ENCODE measurements at regions not wholly inside any gene's neighbourhood (a gene's known extent, or its start where the extent isn't known, plus 50 kb on each side); places are given as distances from the start of the nearest gene placed in this dataset.

DNA sequence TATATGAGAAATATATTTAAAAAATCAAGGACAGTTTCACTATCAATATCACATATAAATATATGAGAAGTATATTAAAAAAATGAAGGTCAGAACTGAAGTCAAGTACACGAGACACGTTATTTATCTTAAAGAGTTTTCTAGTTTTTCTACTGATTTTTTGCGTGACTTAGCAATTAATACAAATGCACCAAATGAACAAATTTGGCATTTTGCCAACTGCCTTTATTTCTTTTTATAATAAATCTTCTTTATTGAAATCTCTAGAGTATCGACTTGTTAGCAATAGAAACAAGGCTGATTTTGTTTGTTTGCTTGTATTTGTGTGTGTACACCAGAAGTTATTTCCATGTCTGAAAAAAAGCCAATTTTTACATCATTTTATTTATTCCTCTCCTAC lies 1684.7 kb upstream of the RAG2 start:
- DNase-seq (ENCODE audit: low spot score): no peak

- no peak for DNase-seq (ENCODE audit: low spot score)
Observed at GRCh38 chr11:38278457-38279141, 1680.6 kb upstream of the RAG2 start.

- no peak for DNase-seq (ENCODE audit: low spot score)
Observed at GRCh38 chr11:38274031-38274430, 1676.0 kb upstream of the RAG2 start.

GRCh38 chr11:38272376-38272775 lies 1674.3 kb upstream of the RAG2 start:
- DNase-seq (ENCODE audit: low spot score): no peak

GRCh38 chr11:38266691-38267090 lies 1668.7 kb upstream of the RAG2 start:
- DNase-seq (ENCODE audit: low spot score): no peak

- no peak for DNase-seq (ENCODE audit: low spot score)
Observed at GRCh38 chr11:38256436-38256835, 1658.4 kb upstream of the RAG2 start.

GRCh38 chr11:38254913-38255312 lies 1656.9 kb upstream of the RAG2 start:
- DNase-seq (ENCODE audit: low spot score): no peak

GRCh38 chr11:38252620-38253019 lies 1654.6 kb upstream of the RAG2 start:
- no peak for DNase-seq (ENCODE audit: low spot score)

- no peak for DNase-seq (ENCODE audit: low spot score)
Observed at GRCh38 chr11:38246451-38246850, 1648.4 kb upstream of the RAG2 start.

DNA sequence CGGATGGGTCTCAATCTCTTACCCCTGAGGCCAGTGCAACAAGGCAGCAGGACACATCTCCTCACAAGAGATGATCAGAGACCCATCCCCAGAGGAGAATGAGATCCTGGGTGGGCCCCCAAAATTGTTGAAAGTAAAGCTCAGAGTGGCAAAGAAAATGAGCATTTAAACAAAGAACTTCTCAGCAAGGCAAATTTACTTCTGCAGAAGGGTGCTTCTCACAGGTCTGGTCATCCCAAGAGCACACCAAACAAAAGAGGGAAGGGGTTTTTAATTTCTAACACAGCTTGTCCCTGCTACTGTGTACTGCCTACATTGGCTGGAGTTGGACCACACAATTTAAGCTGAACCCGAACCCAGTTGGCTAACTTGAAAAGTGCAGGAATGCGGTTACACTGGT lies 1628.6 kb upstream of the RAG2 start:
- DNase-seq (ENCODE audit: low spot score): no peak

GRCh38 chr11:38221295-38221694 lies 1623.3 kb upstream of the RAG2 start:
- DNase-seq (ENCODE audit: low spot score): no peak

DNA sequence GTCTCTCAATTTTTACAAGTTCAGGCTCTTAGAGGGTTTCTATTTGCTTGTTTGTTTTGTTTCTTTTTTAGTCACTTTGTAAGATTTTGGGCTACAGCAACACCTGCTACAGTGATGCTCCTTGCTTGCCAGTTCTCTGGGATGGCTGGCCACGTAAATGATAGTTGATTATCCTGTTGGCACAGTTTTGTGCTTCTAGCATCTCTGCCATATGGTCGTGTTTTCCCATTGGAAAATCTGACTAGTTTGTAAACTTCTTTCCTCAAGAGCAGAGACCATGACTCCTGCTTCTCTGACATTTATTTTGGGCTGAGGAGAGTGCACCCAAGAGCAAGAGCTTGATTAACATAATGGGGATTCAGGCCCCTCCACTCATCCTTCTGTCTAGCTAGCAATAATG lies 1621.6 kb upstream of the RAG2 start:
- DNase-seq (ENCODE audit: low spot score): no peak

GRCh38 chr11:38208951-38209350 lies 1610.9 kb upstream of the RAG2 start:
- no peak for DNase-seq (ENCODE audit: low spot score)

GRCh38 chr11:38206663-38207062 lies 1608.6 kb upstream of the RAG2 start:
- DNase-seq (ENCODE audit: low spot score): no peak

DNA sequence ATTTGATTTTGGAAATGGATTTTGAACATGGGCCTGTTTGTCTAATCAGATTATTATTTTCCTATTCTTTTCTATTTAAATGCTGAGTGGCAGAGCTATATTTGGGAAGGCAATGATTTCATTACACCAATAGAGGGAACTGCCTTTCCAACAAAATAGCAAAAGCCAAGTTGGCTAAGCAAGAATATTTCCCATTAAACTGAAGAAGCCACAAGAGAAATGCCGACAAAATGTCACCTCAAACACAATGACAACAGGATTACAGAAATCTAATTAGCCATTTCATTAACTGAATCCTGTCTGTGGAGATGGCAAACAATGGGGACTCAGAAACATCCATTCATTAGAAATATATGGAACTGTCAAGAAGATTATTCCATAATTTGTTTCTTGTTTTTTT lies 1593.1 kb upstream of the RAG2 start:
- DNase-seq (ENCODE audit: low spot score): no peak

DNA sequence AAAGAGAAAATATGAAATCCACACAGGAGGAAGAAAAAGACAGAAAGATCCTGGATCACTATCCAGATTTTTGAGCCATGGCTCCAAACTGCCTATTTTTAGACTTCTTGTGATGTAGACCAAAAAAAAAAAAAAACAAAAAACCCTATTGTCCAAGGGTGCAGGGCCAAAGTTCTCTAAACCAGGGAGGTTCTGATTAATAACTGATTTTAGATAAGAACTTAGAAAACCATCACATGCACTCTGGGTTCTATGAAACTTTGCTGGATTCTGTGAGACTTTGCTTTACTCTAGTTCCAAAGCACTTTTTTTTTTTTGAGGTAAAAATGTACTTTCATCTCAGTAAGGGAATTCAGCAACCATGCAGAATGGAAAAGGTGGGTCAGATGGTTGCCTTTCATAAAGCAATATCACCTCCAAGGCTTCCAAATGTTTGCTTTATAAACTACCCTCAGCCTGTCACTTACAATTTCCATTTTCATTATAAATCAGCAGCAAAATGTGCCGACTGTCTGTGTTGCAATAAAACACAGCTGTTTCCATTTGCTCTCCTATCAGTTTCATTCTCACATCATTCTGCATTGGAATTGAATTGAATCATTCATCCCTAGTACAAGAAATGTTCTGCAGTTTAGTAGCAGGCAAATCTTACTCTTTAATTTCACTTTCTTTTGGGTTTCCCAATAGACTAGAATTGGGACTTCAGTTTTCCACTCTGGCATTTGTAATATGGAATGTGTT lies 1584.3 kb upstream of the RAG2 start:
- no peak for DNase-seq (ENCODE audit: low spot score)

- no peak for DNase-seq (ENCODE audit: low spot score)
Observed at GRCh38 chr11:38176686-38177322, 1578.8 kb upstream of the RAG2 start.

- DNase-seq (ENCODE audit: low spot score): no peak
Observed at GRCh38 chr11:38173676-38174075, 1575.6 kb upstream of the RAG2 start.

DNA sequence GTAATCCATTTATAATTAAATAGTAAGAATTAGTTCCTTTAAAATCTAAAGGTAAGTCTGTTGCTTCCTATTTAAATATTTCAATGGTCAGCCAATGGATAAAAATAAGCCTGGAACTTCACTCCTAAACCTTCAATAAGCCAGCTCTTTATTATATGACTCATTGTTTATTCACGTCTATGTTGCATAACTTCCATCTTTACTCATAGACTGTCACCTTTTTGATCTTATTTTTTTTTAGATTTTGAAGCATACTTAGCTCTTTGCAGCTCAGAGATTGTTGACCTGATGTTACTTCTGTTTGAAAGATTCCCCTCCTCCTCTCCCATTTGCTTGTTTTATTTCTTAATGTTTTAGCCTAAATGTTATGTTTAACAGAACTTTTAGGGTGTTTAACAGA lies 1571.2 kb upstream of the RAG2 start:
- no peak for DNase-seq (ENCODE audit: low spot score)

DNA sequence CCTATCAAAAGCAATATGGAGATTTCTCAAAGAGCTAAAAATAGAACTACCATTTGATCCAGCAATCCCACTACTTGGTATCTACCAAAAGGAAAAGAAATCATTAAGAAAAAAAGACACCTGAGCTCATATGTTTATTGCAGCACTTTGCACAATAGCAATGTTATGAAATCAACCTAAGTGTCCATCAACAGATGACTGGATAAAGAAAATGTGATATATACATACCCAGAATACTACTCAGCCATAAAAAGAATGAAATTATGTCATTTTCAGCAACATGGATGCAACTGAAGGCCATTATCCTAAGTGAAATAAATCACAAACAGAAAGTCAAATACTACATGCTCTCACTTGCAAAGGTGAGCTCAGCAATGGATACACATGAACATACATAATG lies 1565.5 kb upstream of the RAG2 start:
- DNase-seq (ENCODE audit: low spot score): no peak

- no peak for DNase-seq (ENCODE audit: low spot score)
Observed at GRCh38 chr11:38160433-38160832, 1562.4 kb upstream of the RAG2 start.

DNA sequence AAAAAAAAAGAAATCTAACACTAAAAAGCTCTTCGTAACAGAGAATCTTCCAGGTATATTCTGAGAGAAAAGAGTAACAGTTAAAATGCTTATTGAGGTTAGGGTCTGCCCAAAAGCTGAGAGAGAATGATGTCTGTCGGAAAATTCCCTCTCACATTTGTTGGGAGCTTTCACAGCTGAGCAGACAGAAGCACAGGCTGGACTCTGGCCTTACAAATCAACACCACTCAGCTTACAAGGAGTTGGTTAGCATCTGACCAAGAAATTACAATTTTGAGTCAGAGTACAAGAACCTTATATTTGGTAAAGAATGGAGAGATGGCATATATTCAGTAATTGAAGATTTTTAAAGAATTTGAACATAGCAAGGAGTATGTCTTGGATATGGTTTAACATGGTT lies 1561.0 kb upstream of the RAG2 start:
- DNase-seq (ENCODE audit: low spot score): no peak

DNA sequence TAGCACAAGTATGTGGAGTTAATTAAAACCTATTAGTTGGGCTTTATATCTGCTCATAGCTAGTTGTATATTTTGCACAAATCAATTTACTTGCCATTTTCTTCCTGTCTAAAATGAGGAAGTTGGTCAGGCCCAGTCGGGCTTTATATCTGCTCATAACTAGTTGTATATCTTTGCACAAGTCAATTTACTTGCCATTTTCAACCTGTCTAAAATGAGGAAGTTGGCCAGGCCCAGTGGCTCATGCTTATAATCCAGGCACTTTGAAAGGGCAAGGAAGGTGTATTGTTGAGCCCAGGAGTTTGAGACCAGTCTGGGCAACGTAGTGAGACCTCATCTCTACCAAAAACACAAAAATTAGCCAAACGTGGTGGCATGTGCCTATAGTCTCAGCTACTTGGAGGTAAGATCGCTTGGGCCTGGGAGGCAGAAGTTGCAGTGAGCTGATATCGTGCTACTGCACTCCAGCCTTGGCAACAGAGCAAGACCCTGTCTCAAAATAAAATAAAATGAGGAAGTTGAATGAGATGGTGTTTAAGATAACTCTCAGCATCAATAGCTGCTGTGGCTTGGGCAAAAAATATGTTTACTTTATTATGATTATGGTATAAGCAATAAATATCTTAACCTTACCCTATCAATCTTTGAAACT lies 1558.6 kb upstream of the RAG2 start:
- DNase-seq (ENCODE audit: low spot score): no peak
